GM23338 (cell line): ENCODE measurements at regions not wholly inside any gene's neighbourhood (a gene's known extent, or its start where the extent isn't known, plus 50 kb on each side); places are given as distances from the start of the nearest gene placed in this dataset.
A peak's percentile ranks its signal among the peaks of the same experiment; 100 is the strongest.

Experiments used
- ATAC-seq: fragments of 200-7000 bp; cut with Tn5 transposase; 3 replicates; pipeline ENCODE4 v1.9.1; 2020
- DNase-seq: peaks from one replicate; pipeline ENCODE4 v3.0.0-alpha.2; 2015; ENCODE audit warnings: low spot score
- H2AFZ ChIP-seq: fragments of 200-600 bp; sonication (generic); 2 replicates; pipeline ENCODE4 v1.8.0; 2016; ENCODE audit warnings: antibody characterized with exemption, mild to moderate bottlenecking, moderate library complexity
- H3F3A ChIP-seq: fragments of 200-600 bp; sonication (generic); replicated peaks from 2 replicates; pipeline ENCODE4 v1.8.0; 2017; ENCODE audit warnings: antibody characterized with exemption, mixed run types, low read depth
- H3K27ac ChIP-seq: fragments of 200-600 bp; sonication (generic); 2 replicates; pipeline ENCODE4 v1.6.1; 2016; ENCODE audit warnings: low read depth
- H3K27me3 ChIP-seq: fragments of 200-600 bp; sonication (generic); 2 replicates; pipeline ENCODE4 v1.8.0; 2016; ENCODE audit warnings: mild to moderate bottlenecking, mixed run types, moderate library complexity; ENCODE audit not compliant: insufficient read depth
- H3K36me3 ChIP-seq: fragments of 200-600 bp; sonication (generic); 2 replicates; pipeline ENCODE4 v1.8.0; 2016; ENCODE audit warnings: mild to moderate bottlenecking; ENCODE audit not compliant: insufficient read depth
- H3K4me1 ChIP-seq: fragments of 200-600 bp; sonication (generic); 2 replicates; pipeline ENCODE4 v1.8.0; 2016; ENCODE audit warnings: mild to moderate bottlenecking, moderate library complexity; ENCODE audit not compliant: insufficient read depth
- H3K4me2 ChIP-seq: fragments of 200-600 bp; sonication (generic); 2 replicates; pipeline ENCODE4 v1.7.1; 2017; ENCODE audit warnings: mixed run types
- H3K4me3 ChIP-seq: fragments of 200-600 bp; sonication (generic); 2 replicates; pipeline ENCODE4 v1.6.1; 2016; ENCODE audit warnings: mixed run types
- H3K79me2 ChIP-seq: fragments of 200-600 bp; sonication (generic); replicated peaks from 2 replicates; pipeline ENCODE4 v1.8.0; 2017; ENCODE audit warnings: mild to moderate bottlenecking; ENCODE audit not compliant: insufficient read depth
- H3K9me2 ChIP-seq: fragments of 200-600 bp; sonication (generic); 2 replicates; pipeline ENCODE4 v1.8.0; 2017; ENCODE audit not compliant: insufficient read depth
- H4K20me1 ChIP-seq: fragments of 200-600 bp; sonication (generic); replicated peaks from 2 replicates; pipeline ENCODE4 v1.8.0; 2017; ENCODE audit warnings: mild to moderate bottlenecking; ENCODE audit not compliant: insufficient read depth
- H3K27ac Mint-ChIP-seq: 2 replicates; pipeline ENCODE4 v1.8.0; 2020; ENCODE audit warnings: inconsistent platforms, mild to moderate bottlenecking, moderate library complexity, mixed read lengths
- H3K27me3 Mint-ChIP-seq: 3 replicates; pipeline ENCODE4 v1.8.0; 2022; ENCODE audit warnings: low read depth, mild to moderate bottlenecking, moderate library complexity, mixed read lengths, inconsistent platforms; ENCODE audit not compliant: insufficient read depth, poor library complexity
- H3K36me3 Mint-ChIP-seq: 3 replicates; pipeline ENCODE4 v1.8.0; 2021; ENCODE audit warnings: low read depth, mild to moderate bottlenecking, inconsistent platforms, moderate library complexity, mixed read lengths
- H3K4me1 Mint-ChIP-seq: 3 replicates; pipeline ENCODE4 v1.8.0; 2020; ENCODE audit warnings: mild to moderate bottlenecking, inconsistent platforms, mixed read lengths
- H3K4me3 Mint-ChIP-seq: 3 replicates; pipeline ENCODE4 v1.8.0; 2021; ENCODE audit warnings: moderate library complexity, mild to moderate bottlenecking, inconsistent platforms, mixed read lengths
- H3K9me3 Mint-ChIP-seq: 3 replicates; pipeline ENCODE4 v1.8.0; 2020; ENCODE audit warnings: moderate library complexity, mild to moderate bottlenecking, inconsistent platforms, mixed read lengths
- CREB1 ChIP-seq: fragments of 250-450 bp; sonication (Bioruptor Pico); IDR thresholded peaks from 2 replicates; pipeline ENCODE4 v1.5.0; 2020; ENCODE audit warnings: low read depth, mild to moderate bottlenecking, moderate library complexity
- EZH2phosphoT487 ChIP-seq: fragments of 200-600 bp; sonication (generic); IDR thresholded peaks from one replicate; pipeline ENCODE4 v1.8.1; 2018; ENCODE audit warnings: antibody characterized with exemption; ENCODE audit not compliant: unreplicated experiment
- POLR2AphosphoS5 ChIP-seq: IDR thresholded peaks from 2 replicates; pipeline ENCODE4 v1.6.1; 2016; ENCODE audit warnings: antibody characterized with exemption, low read depth
- STAT1 ChIP-seq: IDR thresholded peaks from one replicate; pipeline ENCODE4 v1.6.1; 2016; ENCODE audit warnings: antibody characterized with exemption; ENCODE audit not compliant: unreplicated experiment
- ZNF331 ChIP-seq: fragments of 250-450 bp; sonication (Bioruptor Pico); IDR thresholded peaks from 2 replicates; pipeline ENCODE4 v1.5.0; 2020; ENCODE audit warnings: low read depth, mild to moderate bottlenecking, moderate library complexity
- TF ChIP-seq, protein P1 (sequence below), 2 experiments: fragments of 200-600 bp in 1 of 2; sonication (generic) in 1 of 2; conservative IDR thresholded peaks; 2 replicates each; pipeline versions ENCODE4 v1.5.1 to v1.6.1; 2016 to 2017; ENCODE audit warnings: antibody characterized with exemption in 2 of 2, low read depth in 2 of 2, mild to moderate bottlenecking in 2 of 2, moderate library complexity in 1 of 2
- TF ChIP-seq, protein P2 (sequence below): fragments of 250-450 bp; sonication (Bioruptor Pico); IDR thresholded peaks from 2 replicates; pipeline ENCODE4 v1.5.0; 2020; ENCODE audit warnings: mild to moderate bottlenecking, moderate library complexity
- TF ChIP-seq, protein P3 (sequence below): IDR thresholded peaks from 2 replicates; pipeline ENCODE4 v1.6.1; 2016; ENCODE audit warnings: antibody characterized with exemption
- TF ChIP-seq, protein P4 (sequence below): IDR thresholded peaks from one replicate; pipeline ENCODE4 v1.6.1; 2018; ENCODE audit warnings: antibody characterized with exemption; ENCODE audit not compliant: unreplicated experiment

- no peak for TF ChIP-seq POLR2AphosphoS5
- TF ChIP-seq EZH2phosphoT487: no peak
- TF ChIP-seq, protein P1, sequence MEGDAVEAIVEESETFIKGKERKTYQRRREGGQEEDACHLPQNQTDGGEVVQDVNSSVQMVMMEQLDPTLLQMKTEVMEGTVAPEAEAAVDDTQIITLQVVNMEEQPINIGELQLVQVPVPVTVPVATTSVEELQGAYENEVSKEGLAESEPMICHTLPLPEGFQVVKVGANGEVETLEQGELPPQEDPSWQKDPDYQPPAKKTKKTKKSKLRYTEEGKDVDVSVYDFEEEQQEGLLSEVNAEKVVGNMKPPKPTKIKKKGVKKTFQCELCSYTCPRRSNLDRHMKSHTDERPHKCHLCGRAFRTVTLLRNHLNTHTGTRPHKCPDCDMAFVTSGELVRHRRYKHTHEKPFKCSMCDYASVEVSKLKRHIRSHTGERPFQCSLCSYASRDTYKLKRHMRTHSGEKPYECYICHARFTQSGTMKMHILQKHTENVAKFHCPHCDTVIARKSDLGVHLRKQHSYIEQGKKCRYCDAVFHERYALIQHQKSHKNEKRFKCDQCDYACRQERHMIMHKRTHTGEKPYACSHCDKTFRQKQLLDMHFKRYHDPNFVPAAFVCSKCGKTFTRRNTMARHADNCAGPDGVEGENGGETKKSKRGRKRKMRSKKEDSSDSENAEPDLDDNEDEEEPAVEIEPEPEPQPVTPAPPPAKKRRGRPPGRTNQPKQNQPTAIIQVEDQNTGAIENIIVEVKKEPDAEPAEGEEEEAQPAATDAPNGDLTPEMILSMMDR (conservative IDR thresholded peaks at IDR 0.05; ENCODE audit: low read depth in 2 of 2): no peak
These were observed 957.2 kb downstream of the FSTL5 start (continued) for GRCh38 chr4:161206528-161207080.

DNA sequence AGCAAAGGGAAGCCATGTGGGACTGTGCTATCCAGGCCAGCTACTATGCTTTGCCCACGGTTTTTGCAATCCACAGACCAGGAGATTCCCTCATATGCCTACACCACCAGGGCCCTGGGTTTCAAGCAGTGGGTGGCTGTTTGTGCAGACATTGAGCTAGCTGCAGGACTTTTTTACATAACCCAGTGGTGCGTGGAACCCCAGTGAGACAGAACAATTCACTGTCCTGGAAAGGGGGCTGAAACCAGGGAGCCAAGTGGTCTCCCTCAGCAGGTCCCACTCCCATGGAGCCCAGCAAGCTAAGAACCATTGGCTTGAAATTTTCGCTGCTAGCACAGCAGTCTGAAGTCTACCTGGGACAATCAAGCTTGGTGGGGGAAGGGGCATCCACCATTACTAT, 959.9 kb downstream of the FSTL5 start:
- ATAC-seq (no peak), DNase-seq (no peak)
- Histone ChIP-seq H3K4me2 (no peak overlapping the region), H3K79me2 (no peaks in the 10 kb centered on the region), H2AFZ (0 out of 2 replicates have a peak overlapping the region, but pooled peaks have one; percentile 52), H3K36me3 (no peaks in the 10 kb centered on the region), H4K20me1 (no peaks in the 10 kb centered on the region), H3K27ac (no peak overlapping the region), H3K4me3 (no peak overlapping the region), H3F3A (no peaks in the 10 kb centered on the region), H3K9me2 (peaks cover 6% of the 10 kb centered on the region), H3K27me3 (no peaks in the 10 kb centered on the region), H3K4me1 (no peaks in the 10 kb centered on the region)
- Mint-ChIP-seq H3K4me1 (peaks cover 3% of the 10 kb centered on the region; the same call in 2 of the 3 replicates), H3K4me3 (no peak overlapping the region), H3K27me3 (no peaks in the 10 kb centered on the region), H3K27ac (no peak overlapping the region), H3K36me3 (no peaks in the 10 kb centered on the region; the same call in 1 of the 3 replicates), H3K9me3 (0 out of 3 replicates have a peak, but pooled peaks cover 6% of the 10 kb centered on the region)
- TF ChIP-seq, protein P1 (conservative IDR thresholded peaks at IDR 0.05; ENCODE audit: low read depth in 2 of 2): no peak
- TF ChIP-seq, protein P2, sequence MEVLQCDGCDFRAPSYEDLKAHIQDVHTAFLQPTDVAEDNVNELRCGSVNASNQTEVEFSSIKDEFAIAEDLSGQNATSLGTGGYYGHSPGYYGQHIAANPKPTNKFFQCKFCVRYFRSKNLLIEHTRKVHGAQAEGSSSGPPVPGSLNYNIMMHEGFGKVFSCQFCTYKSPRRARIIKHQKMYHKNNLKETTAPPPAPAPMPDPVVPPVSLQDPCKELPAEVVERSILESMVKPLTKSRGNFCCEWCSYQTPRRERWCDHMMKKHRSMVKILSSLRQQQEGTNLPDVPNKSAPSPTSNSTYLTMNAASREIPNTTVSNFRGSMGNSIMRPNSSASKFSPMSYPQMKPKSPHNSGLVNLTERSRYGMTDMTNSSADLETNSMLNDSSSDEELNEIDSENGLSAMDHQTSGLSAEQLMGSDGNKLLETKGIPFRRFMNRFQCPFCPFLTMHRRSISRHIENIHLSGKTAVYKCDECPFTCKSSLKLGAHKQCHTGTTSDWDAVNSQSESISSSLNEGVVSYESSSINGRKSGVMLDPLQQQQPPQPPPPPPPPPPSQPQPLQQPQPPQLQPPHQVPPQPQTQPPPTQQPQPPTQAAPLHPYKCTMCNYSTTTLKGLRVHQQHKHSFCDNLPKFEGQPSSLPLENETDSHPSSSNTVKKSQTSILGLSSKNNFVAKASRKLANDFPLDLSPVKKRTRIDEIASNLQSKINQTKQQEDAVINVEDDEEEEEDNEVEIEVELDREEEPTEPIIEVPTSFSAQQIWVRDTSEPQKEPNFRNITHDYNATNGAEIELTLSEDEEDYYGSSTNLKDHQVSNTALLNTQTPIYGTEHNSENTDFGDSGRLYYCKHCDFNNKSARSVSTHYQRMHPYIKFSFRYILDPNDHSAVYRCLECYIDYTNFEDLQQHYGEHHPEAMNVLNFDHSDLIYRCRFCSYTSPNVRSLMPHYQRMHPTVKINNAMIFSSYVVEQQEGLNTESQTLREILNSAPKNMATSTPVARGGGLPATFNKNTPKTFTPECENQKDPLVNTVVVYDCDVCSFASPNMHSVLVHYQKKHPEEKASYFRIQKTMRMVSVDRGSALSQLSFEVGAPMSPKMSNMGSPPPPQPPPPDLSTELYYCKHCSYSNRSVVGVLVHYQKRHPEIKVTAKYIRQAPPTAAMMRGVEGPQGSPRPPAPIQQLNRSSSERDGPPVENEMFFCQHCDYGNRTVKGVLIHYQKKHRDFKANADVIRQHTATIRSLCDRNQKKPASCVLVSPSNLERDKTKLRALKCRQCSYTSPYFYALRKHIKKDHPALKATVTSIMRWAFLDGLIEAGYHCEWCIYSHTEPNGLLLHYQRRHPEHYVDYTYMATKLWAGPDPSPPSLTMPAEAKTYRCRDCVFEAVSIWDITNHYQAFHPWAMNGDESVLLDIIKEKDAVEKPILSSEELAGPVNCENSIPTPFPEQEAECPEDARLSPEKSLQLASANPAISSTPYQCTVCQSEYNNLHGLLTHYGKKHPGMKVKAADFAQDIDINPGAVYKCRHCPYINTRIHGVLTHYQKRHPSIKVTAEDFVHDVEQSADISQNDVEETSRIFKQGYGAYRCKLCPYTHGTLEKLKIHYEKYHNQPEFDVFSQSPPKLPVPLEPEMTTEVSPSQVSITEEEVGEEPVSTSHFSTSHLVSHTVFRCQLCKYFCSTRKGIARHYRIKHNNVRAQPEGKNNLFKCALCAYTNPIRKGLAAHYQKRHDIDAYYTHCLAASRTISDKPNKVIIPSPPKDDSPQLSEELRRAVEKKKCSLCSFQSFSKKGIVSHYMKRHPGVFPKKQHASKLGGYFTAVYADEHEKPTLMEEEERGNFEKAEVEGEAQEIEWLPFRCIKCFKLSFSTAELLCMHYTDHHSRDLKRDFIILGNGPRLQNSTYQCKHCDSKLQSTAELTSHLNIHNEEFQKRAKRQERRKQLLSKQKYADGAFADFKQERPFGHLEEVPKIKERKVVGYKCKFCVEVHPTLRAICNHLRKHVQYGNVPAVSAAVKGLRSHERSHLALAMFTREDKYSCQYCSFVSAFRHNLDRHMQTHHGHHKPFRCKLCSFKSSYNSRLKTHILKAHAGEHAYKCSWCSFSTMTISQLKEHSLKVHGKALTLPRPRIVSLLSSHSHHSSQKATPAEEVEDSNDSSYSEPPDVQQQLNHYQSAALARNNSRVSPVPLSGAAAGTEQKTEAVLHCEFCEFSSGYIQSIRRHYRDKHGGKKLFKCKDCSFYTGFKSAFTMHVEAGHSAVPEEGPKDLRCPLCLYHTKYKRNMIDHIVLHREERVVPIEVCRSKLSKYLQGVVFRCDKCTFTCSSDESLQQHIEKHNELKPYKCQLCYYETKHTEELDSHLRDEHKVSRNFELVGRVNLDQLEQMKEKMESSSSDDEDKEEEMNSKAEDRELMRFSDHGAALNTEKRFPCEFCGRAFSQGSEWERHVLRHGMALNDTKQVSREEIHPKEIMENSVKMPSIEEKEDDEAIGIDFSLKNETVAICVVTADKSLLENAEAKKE: no peak
- TF ChIP-seq ZNF331 (CRISPR knock-in tag) (no peak), STAT1 (no peak), CREB1 (no peak), POLR2AphosphoS5 (no peak), EZH2phosphoT487 (no peak)
- TF ChIP-seq, protein P3, sequence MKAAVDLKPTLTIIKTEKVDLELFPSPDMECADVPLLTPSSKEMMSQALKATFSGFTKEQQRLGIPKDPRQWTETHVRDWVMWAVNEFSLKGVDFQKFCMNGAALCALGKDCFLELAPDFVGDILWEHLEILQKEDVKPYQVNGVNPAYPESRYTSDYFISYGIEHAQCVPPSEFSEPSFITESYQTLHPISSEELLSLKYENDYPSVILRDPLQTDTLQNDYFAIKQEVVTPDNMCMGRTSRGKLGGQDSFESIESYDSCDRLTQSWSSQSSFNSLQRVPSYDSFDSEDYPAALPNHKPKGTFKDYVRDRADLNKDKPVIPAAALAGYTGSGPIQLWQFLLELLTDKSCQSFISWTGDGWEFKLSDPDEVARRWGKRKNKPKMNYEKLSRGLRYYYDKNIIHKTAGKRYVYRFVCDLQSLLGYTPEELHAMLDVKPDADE: no peak
- TF ChIP-seq, protein P4, sequence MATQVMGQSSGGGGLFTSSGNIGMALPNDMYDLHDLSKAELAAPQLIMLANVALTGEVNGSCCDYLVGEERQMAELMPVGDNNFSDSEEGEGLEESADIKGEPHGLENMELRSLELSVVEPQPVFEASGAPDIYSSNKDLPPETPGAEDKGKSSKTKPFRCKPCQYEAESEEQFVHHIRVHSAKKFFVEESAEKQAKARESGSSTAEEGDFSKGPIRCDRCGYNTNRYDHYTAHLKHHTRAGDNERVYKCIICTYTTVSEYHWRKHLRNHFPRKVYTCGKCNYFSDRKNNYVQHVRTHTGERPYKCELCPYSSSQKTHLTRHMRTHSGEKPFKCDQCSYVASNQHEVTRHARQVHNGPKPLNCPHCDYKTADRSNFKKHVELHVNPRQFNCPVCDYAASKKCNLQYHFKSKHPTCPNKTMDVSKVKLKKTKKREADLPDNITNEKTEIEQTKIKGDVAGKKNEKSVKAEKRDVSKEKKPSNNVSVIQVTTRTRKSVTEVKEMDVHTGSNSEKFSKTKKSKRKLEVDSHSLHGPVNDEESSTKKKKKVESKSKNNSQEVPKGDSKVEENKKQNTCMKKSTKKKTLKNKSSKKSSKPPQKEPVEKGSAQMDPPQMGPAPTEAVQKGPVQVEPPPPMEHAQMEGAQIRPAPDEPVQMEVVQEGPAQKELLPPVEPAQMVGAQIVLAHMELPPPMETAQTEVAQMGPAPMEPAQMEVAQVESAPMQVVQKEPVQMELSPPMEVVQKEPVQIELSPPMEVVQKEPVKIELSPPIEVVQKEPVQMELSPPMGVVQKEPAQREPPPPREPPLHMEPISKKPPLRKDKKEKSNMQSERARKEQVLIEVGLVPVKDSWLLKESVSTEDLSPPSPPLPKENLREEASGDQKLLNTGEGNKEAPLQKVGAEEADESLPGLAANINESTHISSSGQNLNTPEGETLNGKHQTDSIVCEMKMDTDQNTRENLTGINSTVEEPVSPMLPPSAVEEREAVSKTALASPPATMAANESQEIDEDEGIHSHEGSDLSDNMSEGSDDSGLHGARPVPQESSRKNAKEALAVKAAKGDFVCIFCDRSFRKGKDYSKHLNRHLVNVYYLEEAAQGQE: no peak
